ENCODE measurements at regions not wholly inside any gene's neighbourhood (a gene's known extent, or its start where the extent isn't known, plus 50 kb on each side); places are given as distances from the start of the nearest gene placed in this dataset.

DNA sequence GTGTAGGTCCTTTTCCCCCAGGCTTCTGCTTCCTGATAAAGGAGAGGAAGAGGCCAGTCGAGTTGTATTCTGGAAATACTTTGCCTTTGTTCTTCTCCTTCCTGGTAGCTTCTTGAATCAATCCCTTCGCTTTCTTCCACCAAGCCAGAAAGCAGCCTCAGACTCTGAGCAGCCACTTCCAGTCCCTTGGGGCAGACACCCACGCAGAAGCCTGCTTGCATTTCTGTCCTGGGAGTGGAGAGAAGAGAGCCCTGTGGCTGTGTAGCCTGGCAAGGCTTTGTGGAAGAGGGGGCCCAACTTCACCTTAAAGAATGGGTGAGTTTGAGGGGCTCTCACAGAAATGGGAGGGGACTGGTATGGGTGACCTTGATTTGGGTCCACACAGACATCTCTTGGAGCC, 211.0 kb upstream of the SSTR4 start:
- Mint-ChIP-seq H3K4me1 (peaks cover 0 to 5% of the 10 kb centered on the region in 2 experiments; a peak in 1 of 4 replicates), H3K27ac (no peak overlapping the region), H3K36me3 (ENCODE audit: insufficient read depth in 1 of 3, low read depth in 3 of 3) (no peaks in the 10 kb centered on the region), H3K27me3 (ENCODE audit: low read depth) (peaks cover 4% of the 10 kb centered on the region), H3K9me3 (no peaks in the 10 kb centered on the region), H3K4me3 (no peak overlapping the region)
- Histone ChIP-seq H3K27ac (ENCODE audit: insufficient read length, low read depth, low read length) (no peak overlapping the region), H4K20me1 (ENCODE audit: control insufficient read depth, insufficient read depth, insufficient read length) (no peaks in the 10 kb centered on the region), H3K23me2 (ENCODE audit: insufficient read length, low read depth, low read length, poor library complexity, severe bottlenecking) (no peaks in the 10 kb centered on the region), H2BK5ac (ENCODE audit: insufficient read length, low read length) (no peak overlapping the region), H2BK120ac (ENCODE audit: low read depth, low read length, poor library complexity, severe bottlenecking) (no peak overlapping the region), H3K79me2 (ENCODE audit: insufficient read depth, low read length) (no peaks in the 10 kb centered on the region), H3K79me1 (ENCODE audit: insufficient read depth, low read depth, low read length, poor library complexity, severe bottlenecking) (no peaks in the 10 kb centered on the region), H3K56ac (ENCODE audit: insufficient read length, low read depth, low read length) (no peak overlapping the region), H3K27me3 (ENCODE audit: insufficient read depth, low read length) (no peaks in the 10 kb centered on the region), H2BK20ac (ENCODE audit: low read depth, low read length, poor library complexity, severe bottlenecking) (no peak overlapping the region), H3K18ac (ENCODE audit: insufficient read length, low read depth, low read length) (no peak overlapping the region), H2BK12ac (ENCODE audit: insufficient read length, low read depth, low read length) (no peak overlapping the region), H4K5ac (ENCODE audit: insufficient read length, low read depth, low read length) (no peak overlapping the region), H4K8ac (replicated peaks; ENCODE audit: insufficient read length, low read depth, low read length) (no peak overlapping the region), H3K4me1 (ENCODE audit: insufficient read depth, low read length) (no peaks in the 10 kb centered on the region), H3K9me3 (ENCODE audit: control insufficient read depth, low read depth, low read length) (no peaks in the 10 kb centered on the region), H2AFZ (ENCODE audit: low read length) (no peak overlapping the region), H3K14ac (ENCODE audit: insufficient read depth, low read length) (no peak overlapping the region), H4K91ac (ENCODE audit: insufficient read length, low read depth, low read length) (no peak overlapping the region), H3K23ac (ENCODE audit: insufficient read length, low read depth, low read length) (no peak overlapping the region), H3K4me2 (ENCODE audit: insufficient read depth, insufficient read length, low read length) (no peak overlapping the region), H3T11ph (ENCODE audit: low read length) (no peak overlapping the region), H3K4ac (ENCODE audit: low read depth, low read length) (no peak overlapping the region), H2AK5ac (ENCODE audit: insufficient read length, low read length) (no peak overlapping the region), H3K9ac (ENCODE audit: extremely low read depth, insufficient read length, low read length) (no peak overlapping the region), H2BK15ac (ENCODE audit: low read depth, low read length) (no peak overlapping the region)
- WGBS (ENCODE audit: extremely low coverage, insufficient read length, low lambda C conversion rate), result no CpG with 5 or more reads among the region's 3 CpGs
- TF ChIP-seq, protein P1, sequence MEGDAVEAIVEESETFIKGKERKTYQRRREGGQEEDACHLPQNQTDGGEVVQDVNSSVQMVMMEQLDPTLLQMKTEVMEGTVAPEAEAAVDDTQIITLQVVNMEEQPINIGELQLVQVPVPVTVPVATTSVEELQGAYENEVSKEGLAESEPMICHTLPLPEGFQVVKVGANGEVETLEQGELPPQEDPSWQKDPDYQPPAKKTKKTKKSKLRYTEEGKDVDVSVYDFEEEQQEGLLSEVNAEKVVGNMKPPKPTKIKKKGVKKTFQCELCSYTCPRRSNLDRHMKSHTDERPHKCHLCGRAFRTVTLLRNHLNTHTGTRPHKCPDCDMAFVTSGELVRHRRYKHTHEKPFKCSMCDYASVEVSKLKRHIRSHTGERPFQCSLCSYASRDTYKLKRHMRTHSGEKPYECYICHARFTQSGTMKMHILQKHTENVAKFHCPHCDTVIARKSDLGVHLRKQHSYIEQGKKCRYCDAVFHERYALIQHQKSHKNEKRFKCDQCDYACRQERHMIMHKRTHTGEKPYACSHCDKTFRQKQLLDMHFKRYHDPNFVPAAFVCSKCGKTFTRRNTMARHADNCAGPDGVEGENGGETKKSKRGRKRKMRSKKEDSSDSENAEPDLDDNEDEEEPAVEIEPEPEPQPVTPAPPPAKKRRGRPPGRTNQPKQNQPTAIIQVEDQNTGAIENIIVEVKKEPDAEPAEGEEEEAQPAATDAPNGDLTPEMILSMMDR (conservative IDR thresholded peaks at IDR 0.05), result no peak
- no peak for DNase-seq
